Erythroblast (primary cell): ENCODE measurements at regions not wholly inside any gene's neighbourhood (a gene's known extent, or its start where the extent isn't known, plus 50 kb on each side); places are given as distances from the start of the nearest gene placed in this dataset.
"Not testable (repeated sequence)": the region's sequence is repeated elsewhere in the genome, so short reads cannot be mapped to it uniquely, and the experiment has no call there.

Experiments used
- DNase-seq, 2 experiments: peaks; one replicate each; lab custom pipeline; 2025; lab: John Stamatoyannopoulos, UW
- GATA1 ChIP-seq: IDR thresholded peaks from 2 replicates; pipeline ENCODE4 v1.6.1; 2011; ENCODE audit warnings: low read depth, mild to moderate bottlenecking, control low read depth, low read length, moderate library complexity
- POLR2A ChIP-seq: IDR thresholded peaks from 2 replicates; pipeline ENCODE4 v1.6.1; 2011; ENCODE audit warnings: mild to moderate bottlenecking, low read length

GRCh38 chr16:26863931-26864330 is 202.8 kb upstream of the C16orf82 start:
- no peak for DNase-seq
- no peak for TF ChIP-seq POLR2A
- no peak for TF ChIP-seq GATA1

- DNase-seq: not testable (repeated sequence)
These were observed 192.4 kb upstream of the C16orf82 start for GRCh38 chr16:26874318-26874717.

DNA sequence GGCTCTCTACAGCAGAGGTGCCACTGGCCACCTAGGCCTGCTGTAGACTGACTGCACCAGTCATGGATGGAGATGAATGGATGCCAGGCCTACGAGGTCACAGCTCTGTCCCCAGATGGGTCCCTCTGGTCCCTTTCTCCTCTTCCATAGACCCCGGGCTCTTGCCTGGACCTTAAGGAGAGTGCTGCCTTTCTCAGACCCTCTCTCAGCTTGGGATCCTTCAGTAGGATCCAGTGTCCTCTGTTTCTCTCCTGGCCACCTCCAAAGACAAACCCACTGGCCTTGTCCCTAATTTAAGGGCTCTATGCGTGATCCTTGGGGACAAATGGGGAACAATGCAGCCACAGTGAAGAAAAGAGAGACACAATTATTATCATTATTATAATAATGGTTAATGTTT is 189.3 kb upstream of the C16orf82 start:
- TF ChIP-seq POLR2A (no peak), GATA1 (no peak)
- no peak for DNase-seq

GRCh38 chr16:26885674-26886073 is 181.1 kb upstream of the C16orf82 start:
- DNase-seq: no peak
- no peak for TF ChIP-seq GATA1
- TF ChIP-seq POLR2A: no peak

DNA sequence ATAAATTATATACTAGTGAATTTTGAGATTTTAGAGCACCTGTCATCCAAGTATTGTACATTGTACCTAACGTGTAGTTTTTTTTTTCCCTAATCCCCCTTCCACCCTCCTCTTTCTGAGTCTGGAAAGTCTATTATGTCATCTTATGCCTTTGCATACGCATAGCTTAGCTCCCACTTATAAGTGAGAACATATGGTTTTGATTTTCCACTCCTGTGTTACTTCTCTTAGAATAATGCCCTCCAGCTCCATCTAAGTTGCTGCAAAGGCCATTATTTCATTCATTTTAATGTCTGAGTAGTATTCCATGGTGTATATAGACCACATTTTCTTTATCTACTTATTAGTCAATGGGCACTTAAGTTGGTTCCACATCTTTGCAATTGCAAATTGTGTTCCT is 177.0 kb upstream of the C16orf82 start:
- TF ChIP-seq POLR2A: no peak
- no peak for TF ChIP-seq GATA1
- DNase-seq: no peak

- no peak for DNase-seq
These were observed 168.5 kb upstream of the C16orf82 start for GRCh38 chr16:26898200-26898599.

DNA sequence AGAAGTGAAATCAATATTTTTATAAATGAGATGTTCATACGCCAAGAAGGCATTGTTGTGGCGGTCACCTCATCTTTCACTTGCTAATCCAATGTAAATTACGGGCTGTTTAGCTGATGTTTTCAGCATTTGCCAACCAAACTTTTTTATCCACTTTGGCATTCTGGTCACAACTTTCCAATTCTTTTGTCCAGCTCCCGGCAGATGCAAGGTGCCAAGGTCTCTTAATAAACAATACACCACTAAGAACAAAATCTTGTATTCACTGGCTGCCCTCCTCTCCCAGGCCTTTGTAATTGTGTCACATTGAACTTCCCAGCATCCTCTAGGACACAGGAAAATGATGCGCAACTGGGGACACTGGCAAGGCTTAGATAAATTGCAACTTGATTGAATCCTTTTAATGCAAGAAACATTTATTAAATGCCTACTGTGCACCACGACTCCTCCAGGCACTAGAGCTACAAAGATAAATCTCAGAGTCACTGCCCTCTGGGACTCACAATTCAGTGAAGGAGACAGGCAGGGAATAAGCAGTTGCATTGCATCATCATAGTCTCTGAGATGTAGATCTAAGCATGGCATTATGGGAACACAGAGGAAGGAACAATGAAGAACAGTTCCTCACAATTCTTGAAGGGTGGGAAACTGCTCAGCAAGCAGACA is 165.4 kb upstream of the C16orf82 start:
- DNase-seq: no peak
- TF ChIP-seq POLR2A (no peak), GATA1 (no peak)

More at GRCh38 chr16:26898200-26898599, 168.5 kb upstream of the C16orf82 start:
- no peak for TF ChIP-seq POLR2A
- no peak for TF ChIP-seq GATA1

DNA sequence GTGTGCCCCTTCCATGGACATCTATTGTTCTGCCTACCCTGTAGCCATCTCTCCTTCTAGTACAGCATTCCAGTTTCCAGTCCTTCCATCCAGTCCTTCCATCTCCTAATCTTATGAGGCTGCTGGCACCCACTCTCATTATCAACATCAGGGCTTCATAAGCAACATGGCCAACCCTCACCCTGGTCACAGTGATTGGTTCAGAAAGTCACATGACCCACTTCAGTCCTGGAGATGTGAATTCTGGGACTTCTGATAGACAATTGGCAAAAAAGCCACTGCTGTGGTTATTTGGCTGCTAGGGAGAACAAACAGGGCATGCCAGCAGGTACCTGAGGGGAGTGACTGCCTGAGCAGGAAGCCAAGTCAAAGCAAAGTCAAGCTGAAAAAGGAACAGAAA is 164.7 kb upstream of the C16orf82 start:
- TF ChIP-seq GATA1 (no peak), POLR2A (no peak)
- no peak for DNase-seq

GRCh38 chr16:26905336-26905735 is 161.4 kb upstream of the C16orf82 start:
- TF ChIP-seq GATA1 (no peak), POLR2A (no peak)
- no peak for DNase-seq

DNA sequence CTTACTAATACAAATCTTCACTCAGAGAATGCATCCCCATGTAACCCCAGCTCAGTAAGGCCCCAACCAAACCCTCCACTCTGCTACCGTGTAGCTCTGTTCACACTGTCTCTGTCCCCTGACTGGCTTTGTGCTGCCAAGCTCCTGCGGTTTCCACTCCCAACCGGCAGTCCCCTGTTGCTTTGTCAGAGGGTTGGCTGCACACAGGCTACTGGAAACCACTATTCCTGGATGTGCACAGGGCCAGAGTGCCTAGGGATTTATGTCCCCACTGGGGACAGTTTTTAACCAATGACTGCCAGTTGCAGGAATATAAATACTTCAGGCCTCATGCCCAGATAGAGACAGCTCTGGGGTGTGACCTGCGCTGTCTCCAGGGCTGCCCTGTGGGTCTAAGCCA is 157.1 kb upstream of the C16orf82 start:
- DNase-seq: no peak
- TF ChIP-seq POLR2A (no peak), GATA1 (no peak)

DNA sequence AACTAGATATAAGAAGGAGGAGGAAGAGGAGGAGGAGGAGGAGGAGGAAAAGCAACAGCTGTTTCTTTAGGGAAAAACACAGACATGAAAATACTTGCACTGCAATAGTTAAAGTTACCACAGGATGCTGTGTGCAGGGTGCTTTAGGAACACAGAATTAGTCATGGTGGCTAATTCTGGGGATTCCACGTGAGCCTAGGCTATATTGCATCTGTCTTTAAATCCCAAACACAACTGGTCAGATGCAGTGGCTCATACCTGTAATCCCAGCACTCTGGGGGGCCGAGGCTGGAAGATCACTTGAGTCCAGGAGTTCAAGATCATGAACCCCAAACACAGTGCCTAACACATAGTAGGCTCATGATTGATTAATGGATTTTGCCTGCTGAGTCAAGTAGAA is 155.3 kb upstream of the C16orf82 start:
- TF ChIP-seq POLR2A (no peak), GATA1 (no peak)
- no peak for DNase-seq

- no peak for DNase-seq
- TF ChIP-seq GATA1: no peak
- no peak for TF ChIP-seq POLR2A
These were observed 152.9 kb upstream of the C16orf82 start for GRCh38 chr16:26913851-26914250.

- no peak for TF ChIP-seq POLR2A
- no peak for TF ChIP-seq GATA1
These were observed 135.7 kb upstream of the C16orf82 start for GRCh38 chr16:26930786-26931581.

DNA sequence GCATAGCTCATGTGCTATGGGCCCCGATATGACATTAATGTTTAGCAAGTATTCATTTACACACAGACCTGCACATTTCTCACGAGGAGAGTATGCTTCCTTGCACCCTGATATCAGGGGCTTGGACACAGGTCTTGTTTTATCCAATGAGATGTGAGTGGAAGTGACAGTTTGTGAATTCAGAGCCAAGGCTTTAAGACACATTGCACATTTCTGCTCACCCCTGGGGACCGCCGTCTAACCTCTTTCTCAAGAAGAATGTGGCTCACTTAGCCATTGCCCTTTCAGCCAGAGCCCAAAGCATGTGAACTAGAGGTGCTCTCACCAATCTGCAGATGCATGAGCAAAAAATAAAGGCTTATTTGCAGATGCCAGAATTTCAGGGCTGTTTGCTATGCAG is 116.1 kb upstream of the C16orf82 start:
- DNase-seq: no peak
- TF ChIP-seq GATA1: no peak
- TF ChIP-seq POLR2A: no peak

More at GRCh38 chr16:26930786-26931581, 135.7 kb upstream of the C16orf82 start:
- DNase-seq: no peak

GRCh38 chr16:26951950-26952349 is 114.8 kb upstream of the C16orf82 start:
- no peak for DNase-seq
- TF ChIP-seq POLR2A: no peak

DNA sequence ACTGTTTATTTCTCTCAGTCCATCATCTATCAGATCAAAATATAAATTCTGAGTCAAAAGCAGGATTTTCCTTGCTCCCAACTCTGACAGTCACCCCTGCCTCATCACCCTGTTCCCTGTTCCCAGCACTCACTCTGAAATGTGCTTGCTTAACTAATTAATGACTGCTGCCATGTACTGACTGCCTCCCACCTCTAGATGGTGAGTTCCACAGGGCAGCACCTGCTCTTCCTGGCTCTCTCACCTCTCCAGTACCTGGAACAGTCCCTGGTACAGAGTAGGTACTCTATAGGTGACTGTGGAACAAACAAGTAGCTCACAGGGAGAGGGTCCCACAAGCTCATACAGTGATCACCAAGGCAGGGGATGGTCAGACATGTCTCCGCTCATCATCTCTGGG is 114.3 kb upstream of the C16orf82 start:
- no peak for TF ChIP-seq GATA1
- no peak for TF ChIP-seq POLR2A
- no peak for DNase-seq
